ENCODE measurements at regions not wholly inside any gene's neighbourhood (a gene's known extent, or its start where the extent isn't known, plus 50 kb on each side); places are given as distances from the start of the nearest gene placed in this dataset.

DNA sequence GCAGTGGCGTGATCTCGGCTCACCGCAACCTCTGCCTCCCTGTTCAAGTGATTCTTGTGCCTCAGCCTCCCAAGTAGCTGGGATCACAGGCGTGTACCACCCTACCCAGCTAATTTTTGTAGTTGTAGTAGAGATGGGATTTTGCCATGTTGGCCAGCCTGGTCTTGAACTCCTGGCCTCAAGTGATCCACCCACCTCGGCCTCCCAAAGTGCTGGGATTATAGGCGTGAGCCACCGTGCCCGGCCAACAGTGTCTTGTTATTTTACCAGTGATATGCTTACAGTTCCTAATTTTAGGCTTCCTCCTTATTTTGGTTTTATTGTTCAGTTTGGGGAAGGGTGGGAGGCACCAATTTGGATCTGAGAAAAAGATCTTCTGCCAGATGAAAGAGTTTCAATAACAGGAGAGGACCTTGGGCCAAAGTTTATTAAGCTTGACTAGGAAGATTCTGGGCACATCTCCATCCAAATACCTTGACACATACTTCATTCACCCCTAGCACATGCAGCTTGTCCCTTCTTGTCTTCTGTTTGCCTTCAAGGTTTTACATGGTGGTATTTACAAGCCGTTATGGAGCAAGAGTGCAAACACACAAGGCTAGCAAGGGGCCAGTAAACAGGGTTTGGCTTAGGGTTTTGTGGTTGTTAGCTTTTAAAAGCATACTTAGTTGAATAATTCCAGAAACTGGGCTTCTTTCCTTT, 168.1 kb upstream of the DMRT1 start:
- no peak for DNase-seq (ENCODE audit: low spot score)

GRCh38 chr9:673966-674526, 167.5 kb upstream of the DMRT1 start:
- DNase-seq (ENCODE audit: low spot score) = no peak

- no peak for DNase-seq (ENCODE audit: low spot score)
Observed at GRCh38 chr9:675697-676370, 165.7 kb upstream of the DMRT1 start.

- no peak for DNase-seq (ENCODE audit: low spot score)
Observed at GRCh38 chr9:676780-677438, 164.6 kb upstream of the DMRT1 start.

- peak; percentile 64 for DNase-seq (ENCODE audit: low spot score)
Observed at GRCh38 chr9:677461-678097, 163.9 kb upstream of the DMRT1 start.

GRCh38 chr9:678897-679296, 162.6 kb upstream of the DMRT1 start:
- no peak for DNase-seq (ENCODE audit: low spot score)

DNA sequence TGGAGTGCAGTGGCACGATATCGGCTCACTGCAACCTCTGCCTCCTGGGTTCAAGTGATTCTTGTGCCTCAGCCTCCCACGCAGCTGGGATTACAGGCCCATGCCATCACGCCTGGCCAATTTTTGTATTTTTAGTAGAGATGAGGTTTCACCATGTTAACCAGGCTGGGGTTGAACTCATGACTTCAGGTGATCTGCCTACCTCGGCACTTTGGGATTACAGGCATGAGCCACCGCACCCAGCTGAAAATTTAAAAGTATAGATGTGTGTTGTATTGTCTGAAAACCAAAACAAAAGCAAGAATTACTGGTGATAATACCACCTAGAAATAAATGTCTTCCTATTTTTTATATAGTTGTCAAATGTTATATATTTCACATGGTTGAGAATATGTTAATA, 162.0 kb upstream of the DMRT1 start:
- no peak for DNase-seq (ENCODE audit: low spot score)

DNA sequence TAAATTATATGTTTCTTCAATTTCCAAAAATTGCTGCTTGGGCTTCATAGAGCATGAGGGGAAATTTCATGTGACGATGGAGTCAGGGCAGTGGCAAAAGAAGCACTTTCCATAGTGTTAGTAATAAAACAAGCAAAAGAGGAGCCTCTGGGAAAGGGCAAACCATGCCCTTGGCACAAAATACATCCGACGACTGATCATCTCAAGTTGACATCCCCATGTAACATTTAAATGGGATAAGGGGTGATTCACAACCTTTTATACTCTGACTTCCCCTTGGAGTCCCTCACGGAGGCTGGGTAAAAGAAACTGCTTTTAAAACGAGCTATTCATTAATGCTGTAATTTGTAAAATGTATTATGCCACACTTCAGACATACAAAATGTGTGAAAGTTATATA, 161.4 kb upstream of the DMRT1 start:
- no peak for DNase-seq (ENCODE audit: low spot score)

DNA sequence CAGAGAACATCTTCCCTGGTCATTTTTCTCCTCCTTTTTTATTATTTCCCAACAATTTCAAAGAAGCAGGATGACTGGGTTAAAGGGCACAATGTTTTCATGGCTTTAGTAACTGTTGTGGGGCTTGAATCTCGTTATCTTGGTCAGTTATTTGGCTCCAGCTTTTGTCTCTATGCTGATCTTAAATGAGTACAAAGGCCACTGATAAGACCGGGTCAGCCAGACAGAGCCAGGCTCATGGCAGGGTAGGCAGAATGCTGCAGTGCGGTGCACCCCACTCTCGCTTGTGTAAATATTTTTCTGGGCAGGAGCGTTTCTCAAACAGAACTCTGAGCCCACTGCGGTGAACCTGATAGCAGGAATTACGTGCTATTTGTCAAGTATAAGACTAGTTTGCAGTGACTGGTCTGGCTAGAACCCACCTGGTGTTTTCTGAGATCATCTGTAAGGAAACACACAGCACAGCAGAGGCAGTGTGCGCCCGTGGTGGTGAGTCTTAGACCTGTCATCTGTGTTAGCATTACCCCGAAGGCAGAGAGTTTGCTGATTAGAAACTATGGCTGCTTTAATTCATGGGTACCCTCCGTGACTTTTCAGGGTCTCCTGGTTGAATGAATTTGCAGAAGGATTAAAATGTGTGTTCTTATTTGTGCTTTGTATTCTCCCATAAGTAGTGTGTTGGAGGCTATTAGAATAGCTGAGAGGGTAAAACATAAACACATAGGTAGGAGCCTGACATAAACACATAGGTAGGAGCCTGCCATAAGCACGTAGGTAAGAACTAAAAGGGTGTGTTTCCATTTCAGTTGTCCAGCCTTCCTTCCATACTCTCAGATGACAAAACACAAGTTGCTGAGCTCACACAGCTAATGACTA, 158.6 kb upstream of the DMRT1 start:
- DNase-seq (ENCODE audit: low spot score) = no peak

DNA sequence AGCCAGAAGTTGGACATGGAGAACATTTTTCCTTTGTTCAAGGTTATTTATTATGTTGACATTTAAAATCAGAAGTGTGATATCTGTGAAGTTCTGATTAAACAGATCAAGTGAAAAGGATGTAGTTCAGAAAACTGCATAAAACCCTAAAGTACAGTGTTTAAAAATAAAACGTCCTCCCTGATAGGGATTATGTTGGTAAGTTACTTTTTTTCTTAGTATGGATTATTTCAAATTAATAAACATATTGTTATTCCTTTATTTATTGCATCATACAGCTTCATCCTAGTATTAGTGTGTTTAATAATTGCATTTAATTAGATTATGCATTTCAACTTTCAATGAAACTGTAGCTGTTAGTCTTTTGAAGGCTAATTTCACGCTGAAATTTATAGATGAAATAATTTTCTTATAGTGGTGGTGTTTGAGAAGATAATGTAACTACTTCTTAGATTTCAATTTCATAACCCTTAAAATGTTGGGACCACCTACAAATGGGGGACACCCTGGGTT, 157.9 kb upstream of the DMRT1 start:
- DNase-seq (ENCODE audit: low spot score) = no peak

DNA sequence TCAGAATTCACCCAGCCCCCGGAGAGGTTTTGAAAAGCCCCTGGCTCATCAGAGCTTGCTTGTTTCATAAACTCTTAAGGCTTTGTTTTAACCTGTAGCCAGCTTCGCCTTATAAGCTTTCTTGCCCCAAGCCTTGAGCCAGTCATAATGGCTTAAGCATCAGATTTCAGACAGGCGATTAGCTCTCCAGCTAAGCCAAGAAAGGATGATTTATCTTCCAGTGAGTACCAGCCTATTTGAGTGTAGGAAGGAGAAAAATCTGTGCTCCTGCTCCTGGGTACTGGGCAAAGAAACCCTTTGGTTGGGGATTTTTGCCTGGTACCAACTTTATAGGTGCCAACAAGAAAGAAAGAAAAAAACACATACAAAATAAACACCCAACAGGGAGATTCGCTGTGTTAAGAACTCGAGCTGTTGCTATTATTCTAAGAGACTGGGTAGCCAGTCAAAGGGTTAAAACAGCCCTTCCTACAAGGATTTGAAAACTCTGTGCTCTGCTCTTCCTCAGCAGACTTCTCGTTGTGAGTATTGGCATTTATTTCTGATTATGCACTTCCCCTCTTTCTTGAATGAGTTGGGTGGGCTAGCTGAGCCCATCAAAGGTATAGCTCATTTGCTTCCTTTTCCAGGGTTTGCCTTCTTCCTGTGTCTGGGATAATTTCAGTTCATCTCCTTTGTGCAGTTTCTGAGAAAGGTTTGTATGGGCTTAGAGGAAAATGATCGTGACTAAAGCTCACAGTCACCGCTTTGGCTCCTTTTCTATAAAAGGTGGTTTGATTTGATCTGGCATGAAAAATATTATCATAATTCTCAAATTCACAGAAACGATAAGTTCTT, 157.2 kb upstream of the DMRT1 start:
- peak; percentile 79 for DNase-seq (ENCODE audit: low spot score)

DNA sequence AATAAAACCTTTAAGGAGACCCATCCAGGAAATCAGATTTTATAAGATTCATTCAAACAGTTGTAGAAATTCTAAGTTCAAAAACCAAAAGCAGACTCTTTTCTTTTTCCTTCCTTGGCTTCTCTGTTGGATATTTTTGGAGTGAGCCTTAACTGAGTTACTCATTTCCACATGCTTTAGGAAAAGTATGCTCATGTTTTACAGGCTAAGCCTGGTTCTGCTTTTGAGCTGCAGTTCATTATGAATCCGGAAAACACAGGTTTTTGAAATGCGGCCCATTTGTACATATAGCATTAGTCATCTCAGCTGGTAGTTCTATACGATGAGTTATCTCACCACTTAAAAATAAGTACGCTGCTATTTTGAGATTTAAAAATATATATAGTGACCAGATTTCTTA, 156.6 kb upstream of the DMRT1 start:
- DNase-seq (ENCODE audit: low spot score) = peak; percentile 60

DNA sequence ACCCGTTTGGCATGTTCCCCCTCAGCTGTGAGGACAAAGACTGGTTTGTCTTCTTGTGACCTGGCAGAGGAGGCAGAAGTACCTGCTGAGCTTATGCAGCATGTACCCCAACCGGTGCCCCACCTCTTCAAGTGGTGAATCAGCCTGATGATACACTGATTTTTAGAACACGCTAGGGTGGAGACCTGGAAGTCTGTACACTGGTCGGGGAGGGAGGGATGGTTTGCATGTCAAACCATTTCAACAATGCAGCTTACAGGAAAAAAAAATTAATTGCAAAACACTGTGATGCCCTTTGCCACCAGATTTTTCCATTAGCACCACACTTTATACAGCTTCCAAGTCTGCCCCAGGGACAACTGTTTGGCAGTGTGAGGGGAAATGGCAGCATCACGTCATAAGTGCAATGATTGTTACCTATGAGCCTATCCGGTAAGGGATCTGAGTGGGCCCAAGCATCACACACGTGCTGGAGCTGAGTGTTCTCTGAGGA, 155.1 kb upstream of the DMRT1 start:
- peak; percentile 41 for DNase-seq (ENCODE audit: low spot score)

- no peak for DNase-seq (ENCODE audit: low spot score)
Observed at GRCh38 chr9:687034-687785, 154.3 kb upstream of the DMRT1 start.

DNA sequence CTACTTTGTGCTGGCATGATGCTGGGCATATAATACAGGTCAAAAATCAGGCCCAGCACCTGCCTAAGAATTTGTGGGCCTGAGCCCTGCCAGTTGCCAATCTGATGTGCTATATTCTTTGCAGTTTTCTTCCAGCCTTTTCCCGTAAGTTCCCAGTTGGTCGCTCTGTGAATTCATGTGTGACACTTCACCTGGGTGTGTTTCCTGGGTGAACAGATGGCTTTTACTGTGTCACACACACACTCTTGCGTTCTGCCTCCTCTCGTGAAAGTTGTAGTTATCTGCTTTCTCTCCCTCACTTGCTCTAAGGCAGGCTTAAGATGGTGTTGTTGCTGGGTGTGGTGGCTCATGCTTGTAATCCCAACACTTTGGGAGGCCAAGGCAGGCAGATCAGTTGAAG, 153.5 kb upstream of the DMRT1 start:
- no peak for DNase-seq (ENCODE audit: low spot score)

GRCh38 chr9:690517-691111, 150.9 kb upstream of the DMRT1 start:
- DNase-seq (ENCODE audit: low spot score) = no peak

- DNase-seq (ENCODE audit: low spot score) = no peak
Observed at GRCh38 chr9:691825-692400, 149.6 kb upstream of the DMRT1 start.

GRCh38 chr9:692636-693129, 148.8 kb upstream of the DMRT1 start:
- no peak for DNase-seq (ENCODE audit: low spot score)
